GM18909 (cell line): ENCODE measurements at regions not wholly inside any gene's neighbourhood (a gene's known extent, or its start where the extent isn't known, plus 50 kb on each side); places are given as distances from the start of the nearest gene placed in this dataset.
"Not testable (repeated sequence)": the region's sequence is repeated elsewhere in the genome, so short reads cannot be mapped to it uniquely, and the experiment has no call there.

Experiments
- ATAC-seq: cut with Tn5 transposase; IDR thresholded peaks from one replicate; pipeline ENCODE4 v1.9.1; 2021; ENCODE audit warnings: mild to moderate bottlenecking; ENCODE audit not compliant: unreplicated experiment, poor library complexity

DNA sequence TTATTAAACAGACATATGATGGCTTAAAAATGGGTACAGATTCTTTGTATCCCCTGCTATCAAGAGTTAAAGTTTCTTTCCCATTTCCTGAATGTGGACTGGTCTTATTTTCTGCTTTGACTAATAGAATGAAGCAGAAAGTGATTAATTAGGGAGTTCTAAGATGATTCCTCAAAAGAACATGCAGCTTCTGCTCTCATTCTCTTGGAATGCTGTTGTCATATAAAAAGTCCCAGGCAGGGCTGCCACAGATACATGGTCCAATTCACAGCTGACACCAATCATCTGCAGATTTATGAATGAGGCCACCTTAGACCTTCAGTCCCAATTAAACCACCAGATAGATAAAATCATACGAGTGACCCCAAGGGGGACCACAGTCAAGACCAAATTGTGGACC, 844.5 kb upstream of the RAG2 start:
- ATAC-seq = no peak

DNA sequence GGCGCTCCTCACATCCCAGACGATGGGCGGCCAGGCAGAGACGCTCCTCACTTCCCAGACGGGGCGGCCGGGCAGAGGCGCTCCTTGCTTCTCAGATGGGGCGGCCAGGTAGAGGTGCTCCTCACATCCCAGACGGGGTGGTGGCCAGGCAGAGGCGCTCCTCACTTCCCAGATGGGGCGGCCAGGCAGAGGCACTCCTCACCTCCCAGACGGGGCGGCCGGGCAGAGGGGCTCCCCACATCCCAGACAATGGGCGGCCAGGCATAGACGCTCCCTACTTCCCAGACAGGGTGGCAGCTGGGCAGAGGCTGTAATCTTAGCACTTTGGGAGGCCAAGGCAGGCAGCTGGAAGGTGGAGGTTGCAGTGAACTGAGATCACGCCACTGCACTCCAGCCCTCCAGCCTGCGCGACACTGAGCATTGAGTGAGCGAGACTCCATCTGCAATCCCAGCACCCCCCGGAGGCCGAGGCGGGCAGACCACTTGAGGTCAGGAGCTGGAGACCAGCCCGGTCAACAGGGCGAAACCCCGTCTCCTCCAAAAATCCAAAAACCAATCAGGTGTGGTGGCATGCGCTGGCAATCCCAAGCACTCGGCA, 833.7 kb upstream of the RAG2 start:
- ATAC-seq = not testable (repeated sequence)

- not testable (repeated sequence) for ATAC-seq
Observed at GRCh38 chr11:37430966-37431632, 833.1 kb upstream of the RAG2 start.

DNA sequence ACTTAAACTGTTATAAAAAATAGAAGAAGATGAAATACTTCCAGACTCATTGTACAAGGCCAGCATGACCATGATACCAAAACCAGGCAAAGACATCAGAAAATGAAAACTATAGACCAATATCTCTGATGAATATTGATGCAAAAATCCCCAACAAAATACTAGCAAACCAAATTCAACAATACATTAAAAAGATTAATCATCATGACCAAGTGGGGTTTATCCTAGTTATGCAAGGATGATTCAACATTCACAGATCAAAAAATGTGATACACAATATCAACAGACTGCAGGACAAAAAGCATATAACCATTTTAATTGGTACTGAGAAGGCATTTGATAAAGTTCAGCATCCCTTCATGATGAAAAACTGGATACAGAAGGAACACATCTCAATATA, 824.5 kb upstream of the RAG2 start:
- no peak for ATAC-seq

DNA sequence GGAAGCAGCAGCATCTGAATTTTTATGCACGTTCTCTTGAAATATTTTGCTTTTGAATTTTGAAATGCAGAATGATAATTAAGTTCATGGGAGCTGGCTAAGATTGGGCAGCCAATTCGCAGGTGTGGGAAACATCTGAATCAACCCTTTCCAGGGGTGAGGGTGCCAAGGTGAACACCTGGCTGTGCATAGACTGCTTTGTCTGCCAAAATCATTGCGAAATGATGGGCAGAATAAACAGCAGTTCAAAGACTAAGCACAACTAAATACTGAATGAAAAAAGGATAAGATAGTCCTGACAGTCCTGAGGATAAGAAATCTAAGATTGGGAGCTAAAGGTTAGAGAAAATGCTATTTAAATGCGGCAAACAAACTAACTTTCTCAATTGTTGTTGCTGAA, 813.3 kb upstream of the RAG2 start:
- ATAC-seq = no peak

DNA sequence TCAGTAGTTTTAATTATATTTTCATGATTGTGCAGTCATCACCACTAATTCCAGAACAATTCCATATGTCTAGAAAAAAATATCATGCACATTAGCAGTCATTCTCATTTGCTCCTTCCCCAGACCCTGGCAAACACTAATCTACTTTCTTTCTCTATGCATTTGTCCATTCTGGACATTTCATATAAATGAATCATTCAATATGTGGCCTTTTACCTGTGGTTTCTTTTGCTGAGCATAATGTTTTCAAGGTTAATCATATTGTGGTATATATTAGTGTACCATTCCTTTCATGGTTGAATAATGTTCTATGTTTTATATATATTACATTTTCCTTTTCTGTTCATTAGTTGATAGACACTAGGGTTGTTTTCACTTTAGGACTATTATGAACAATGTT, 811.1 kb upstream of the RAG2 start:
- ATAC-seq = no peak

GRCh38 chr11:37407461-37407860, 809.4 kb upstream of the RAG2 start:
- ATAC-seq = no peak

GRCh38 chr11:37406651-37407050, 808.6 kb upstream of the RAG2 start:
- no peak for ATAC-seq

DNA sequence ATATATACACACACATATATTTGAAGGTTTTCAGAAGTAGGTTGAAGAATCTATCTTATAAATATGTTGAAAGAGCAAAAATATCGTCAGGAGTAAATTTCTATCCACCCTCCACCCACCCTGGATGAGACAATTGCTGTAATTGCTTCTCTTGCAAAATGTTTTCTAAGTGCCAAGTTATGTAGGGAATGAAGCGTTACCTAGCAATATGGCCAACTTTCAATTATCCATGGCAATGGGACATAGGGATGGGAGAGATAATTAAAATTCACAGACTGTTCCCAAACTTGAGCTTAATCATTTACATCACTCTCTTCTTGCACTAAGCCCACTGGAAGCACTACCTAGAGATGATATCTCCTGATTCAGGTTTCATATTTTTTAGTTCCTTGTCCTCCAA, 806.2 kb upstream of the RAG2 start:
- ATAC-seq = no peak

GRCh38 chr11:37402663-37403062, 804.6 kb upstream of the RAG2 start:
- ATAC-seq = no peak

DNA sequence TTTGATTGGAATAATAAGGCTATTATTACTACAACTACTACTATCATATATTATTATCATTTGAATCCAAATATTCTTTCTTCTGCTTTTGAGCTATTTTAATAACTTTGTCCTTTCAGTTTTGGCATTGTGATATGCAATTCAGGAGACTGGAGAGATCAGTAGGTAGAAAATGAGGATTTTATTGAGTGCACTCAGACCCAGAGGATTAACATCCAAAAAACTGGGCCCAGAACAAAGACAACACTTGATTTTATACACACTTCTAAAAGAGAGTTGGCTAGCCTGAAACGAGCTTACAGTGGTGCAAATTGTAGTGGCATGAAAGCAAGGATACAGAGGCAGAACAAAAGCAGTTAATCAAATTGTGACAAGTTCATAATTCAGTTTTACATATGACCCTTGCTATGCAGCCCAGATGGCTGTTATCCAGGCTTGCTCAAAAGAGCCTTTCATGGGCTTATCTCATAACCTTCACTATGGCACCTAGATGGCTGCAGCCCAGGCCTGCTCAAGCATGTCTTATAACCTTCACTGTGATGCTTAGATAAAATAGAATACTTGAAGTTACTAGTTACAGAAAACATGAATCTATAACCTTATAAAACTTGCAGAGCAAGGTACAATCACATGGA, 796.3 kb upstream of the RAG2 start:
- ATAC-seq = no peak

- no peak for ATAC-seq
Observed at GRCh38 chr11:37391615-37392014, 793.6 kb upstream of the RAG2 start.

DNA sequence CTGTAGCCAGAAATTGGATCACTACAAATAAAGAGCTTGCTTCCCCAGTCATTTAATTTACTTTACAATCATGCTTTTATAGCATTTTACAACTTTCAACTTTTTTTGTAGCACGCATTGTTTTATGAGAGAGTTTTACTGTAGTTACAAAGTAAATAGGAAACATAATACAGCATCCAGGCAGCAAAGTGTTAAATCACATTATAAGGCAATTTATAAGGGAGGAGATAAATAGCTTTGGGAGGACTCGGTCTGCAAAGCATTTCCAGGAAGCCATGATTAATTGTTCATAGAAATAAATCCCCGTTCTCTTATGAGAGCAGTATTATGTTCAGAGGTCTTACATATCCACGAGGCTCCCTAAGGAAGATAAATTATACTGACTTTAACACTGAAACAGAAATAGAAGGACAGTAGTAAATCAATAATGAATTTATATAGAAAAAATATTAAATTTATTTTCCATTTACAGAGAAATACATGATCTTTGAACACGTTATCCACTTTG, 792.6 kb upstream of the RAG2 start:
- no peak for ATAC-seq

GRCh38 chr11:37378958-37379357, 780.9 kb upstream of the RAG2 start:
- no peak for ATAC-seq

- ATAC-seq = no peak
Observed at GRCh38 chr11:37372667-37373066, 774.6 kb upstream of the RAG2 start.

GRCh38 chr11:37371346-37371970, 773.4 kb upstream of the RAG2 start:
- ATAC-seq = no peak

- ATAC-seq = no peak
Observed at GRCh38 chr11:37370817-37371216, 772.8 kb upstream of the RAG2 start.

- no peak for ATAC-seq
Observed at GRCh38 chr11:37364246-37364839, 766.3 kb upstream of the RAG2 start.

GRCh38 chr11:37353192-37353591, 755.2 kb upstream of the RAG2 start:
- ATAC-seq = no peak

DNA sequence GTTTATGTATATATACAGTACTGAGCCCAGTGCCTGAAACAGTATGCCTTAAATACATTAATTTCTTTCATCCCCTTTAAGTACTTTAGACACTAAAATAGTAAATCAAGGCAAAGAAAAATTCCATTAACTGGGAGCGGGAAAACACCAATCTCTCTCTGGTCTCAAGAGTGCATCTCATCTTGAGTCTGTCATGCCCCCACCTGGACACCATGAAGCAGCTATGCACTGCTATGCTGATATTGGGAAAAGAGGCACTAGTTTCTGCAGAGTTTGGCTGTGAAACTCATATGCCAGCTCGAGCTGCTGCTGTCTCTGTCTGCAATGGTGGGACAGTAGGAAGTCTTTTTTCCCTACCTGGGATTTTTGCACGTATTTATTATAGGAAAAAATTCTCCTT, 754.4 kb upstream of the RAG2 start:
- no peak for ATAC-seq

GRCh38 chr11:37343290-37343689, 745.3 kb upstream of the RAG2 start:
- no peak for ATAC-seq
